RWPE1 (cell line): ENCODE measurements at regions not wholly inside any gene's neighbourhood (a gene's known extent, or its start where the extent isn't known, plus 50 kb on each side); places are given as distances from the start of the nearest gene placed in this dataset.

Experiments
- CTCF ChIA-PET: fragments of 350-600 bp; sonication (Branson Sonifier 250); formaldehyde crosslinking; extraction: SDS; loops from one replicate; lab custom pipeline; 2021; lab: Yijun Ruan, JAX
- POLR2A ChIA-PET: fragments of 400-600 bp; formaldehyde crosslinking; extraction: SDS; loops from one replicate; lab custom pipeline; 2020; ENCODE audit warnings: antibody characterized with exemption; ENCODE audit not compliant: low non-redundant PET; lab: Yijun Ruan, JAX
- DNase-seq: peaks from one replicate; pipeline ENCODE4 v3.0.0; 2012; ENCODE audit warnings: low spot score
- H3K27ac ChIP-seq: fragments of 450-650 bp; 2 replicates; pipeline ENCODE4 v1.5.1; 2017
- CTCF ChIP-seq: fragments of 450-650 bp; conservative IDR thresholded peaks from 2 replicates; pipeline ENCODE4 v1.5.1; 2017; ENCODE audit warnings: low read depth, mild to moderate bottlenecking

- no peak overlapping the region for H3K27ac ChIP-seq
- TF ChIP-seq CTCF = no peak
- CTCF ChIA-PET = no interaction called here
- no peak for DNase-seq
- POLR2A ChIA-PET = no interaction called here
These were observed 211.1 kb upstream of the TBX3 start for GRCh38 chr12:114895081-114895480.

- no peak overlapping the region for H3K27ac ChIP-seq
- no peak for DNase-seq
- TF ChIP-seq CTCF = no peak
- CTCF ChIA-PET = interaction anchor here (0.6 kb wide), 1 partner anchor 122 kb away, joined by 3 read pairs; no protein-coding TSS in a partner anchor
- POLR2A ChIA-PET = no interaction called here
These were observed 210.1 kb upstream of the TBX3 start for GRCh38 chr12:114894076-114894475.

- no peak for DNase-seq
- H3K27ac ChIP-seq = no peak overlapping the region
- no peak for TF ChIP-seq CTCF
- POLR2A ChIA-PET = no interaction called here
- CTCF ChIA-PET = interaction anchor here (1.0 kb wide), 1 partner anchor 37 kb away, joined by 3 read pairs; no protein-coding TSS in a partner anchor
These were observed 205.1 kb upstream of the TBX3 start for GRCh38 chr12:114888928-114889584.

- TF ChIP-seq CTCF = no peak
- CTCF ChIA-PET = interaction anchor here (1.0 kb wide), 1 partner anchor 38 kb away, joined by 3 read pairs; no protein-coding TSS in a partner anchor
- DNase-seq = no peak
- POLR2A ChIA-PET = no interaction called here
- no peak overlapping the region for H3K27ac ChIP-seq
These were observed 204.5 kb upstream of the TBX3 start for GRCh38 chr12:114888448-114888847.

- ChIA-PET POLR2A (no interaction called here), CTCF (no interaction called here)
These were observed 201.5 kb upstream of the TBX3 start for GRCh38 chr12:114885501-114885900.

GRCh38 chr12:114884575-114884974 lies 200.6 kb upstream of the TBX3 start:
- no peak overlapping the region for H3K27ac ChIP-seq
- POLR2A ChIA-PET = no interaction called here
- CTCF ChIA-PET = interaction anchor here (0.6 kb wide), 1 partner anchor 152 kb away, joined by 7 read pairs; no protein-coding TSS in a partner anchor
- TF ChIP-seq CTCF = no peak
- DNase-seq = no peak

More at GRCh38 chr12:114885501-114885900, 201.5 kb upstream of the TBX3 start:
- no peak for DNase-seq
- no peak for TF ChIP-seq CTCF
- no peak overlapping the region for H3K27ac ChIP-seq
